ENCODE measurements at regions not wholly inside any gene's neighbourhood (a gene's known extent, or its start where the extent isn't known, plus 50 kb on each side); places are given as distances from the start of the nearest gene placed in this dataset.

DNA sequence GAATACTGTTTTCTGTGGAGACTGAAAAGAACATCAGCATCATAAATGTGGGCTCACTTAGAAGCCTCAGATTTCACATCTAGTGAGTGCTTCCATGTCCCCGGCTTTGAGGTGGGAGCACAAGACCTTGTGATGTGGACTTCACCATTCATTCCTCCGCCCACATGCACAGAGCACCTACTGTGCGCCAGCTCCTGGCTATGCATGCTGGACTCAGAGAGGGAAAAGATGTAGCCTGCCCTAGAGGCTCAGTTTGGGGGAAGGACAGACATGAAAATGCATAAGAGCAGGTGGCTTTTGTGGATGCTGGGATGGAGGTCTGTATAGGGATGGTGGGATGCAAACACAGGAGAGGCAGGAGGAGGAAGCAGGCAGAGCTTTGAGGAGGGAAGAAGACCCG, 65.0 kb downstream of the SERPINA3 start:
- WGBS (ENCODE audit: insufficient coverage) = 90% methylated on average over 3 of the region's 4 CpGs
- Histone ChIP-seq H3K27ac (ENCODE audit: low read length) (no peak overlapping the region), H3K9me3 (replicated peaks; ENCODE audit: control insufficient read depth, low read depth, low read length) (no peaks in the 10 kb centered on the region), H3K36me3 (ENCODE audit: control insufficient read depth, insufficient read depth, low read length) (no peaks in the 10 kb centered on the region), H3K4me1 (ENCODE audit: control insufficient read depth, insufficient read depth, low read length) (peaks cover 8% of the 10 kb centered on the region), H3K27me3 (ENCODE audit: control insufficient read depth, insufficient read depth, low read length) (peaks cover 5% of the 10 kb centered on the region), H3K4me3 (ENCODE audit: low read length) (no peak overlapping the region)
- DNase-seq = no peak

DNA sequence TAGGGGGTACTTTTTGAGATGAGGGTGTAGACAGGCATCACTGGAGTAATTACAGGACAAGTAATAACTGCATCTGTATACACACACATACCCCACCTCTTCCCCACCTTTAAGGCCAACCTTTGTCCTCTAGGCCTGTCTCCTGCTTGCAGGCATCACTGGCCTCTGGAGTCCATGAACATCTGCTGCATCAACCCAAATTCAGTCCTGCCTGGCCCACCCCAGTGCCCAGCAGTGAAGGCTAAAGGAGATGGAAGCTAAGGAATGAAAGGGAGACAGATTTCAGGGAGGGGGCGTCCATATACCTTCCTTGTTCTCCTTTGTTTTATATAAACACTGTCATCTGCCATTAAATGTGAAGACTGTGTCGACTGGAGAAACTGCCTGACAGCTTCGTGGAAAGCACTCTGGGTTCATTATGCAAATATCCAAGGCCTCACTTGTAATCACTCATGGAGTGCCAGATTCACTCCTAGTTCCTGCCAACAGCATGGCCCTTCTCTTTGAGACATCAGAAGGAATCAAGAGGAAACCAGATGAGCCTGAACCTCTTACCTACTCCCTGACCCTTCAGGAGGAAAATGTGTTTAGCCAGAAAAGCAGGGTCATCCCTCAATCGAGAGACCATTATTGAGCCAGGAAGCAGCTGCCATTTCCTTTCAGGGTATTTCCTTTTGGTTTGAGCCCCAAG, 64.4 kb downstream of the SERPINA3 start:
- H3K9me3 ChIP-seq (replicated peaks; ENCODE audit: control insufficient read depth, low read depth, low read length) = no peaks in the 10 kb centered on the region
- DNase-seq = no peak
- peaks cover 5% of the 10 kb centered on the region for H3K27me3 ChIP-seq (ENCODE audit: control insufficient read depth, insufficient read depth, low read length)
- no peaks in the 10 kb centered on the region for H3K36me3 ChIP-seq (ENCODE audit: control insufficient read depth, insufficient read depth, low read length)
- no peak overlapping the region for H3K4me3 ChIP-seq (ENCODE audit: low read length)
- no peak overlapping the region for H3K27ac ChIP-seq (ENCODE audit: low read length)
- H3K4me1 ChIP-seq (ENCODE audit: control insufficient read depth, insufficient read depth, low read length) = peaks cover 8% of the 10 kb centered on the region
- WGBS (ENCODE audit: insufficient coverage) = 72% methylated on average over 2 of the region's 4 CpGs

DNA sequence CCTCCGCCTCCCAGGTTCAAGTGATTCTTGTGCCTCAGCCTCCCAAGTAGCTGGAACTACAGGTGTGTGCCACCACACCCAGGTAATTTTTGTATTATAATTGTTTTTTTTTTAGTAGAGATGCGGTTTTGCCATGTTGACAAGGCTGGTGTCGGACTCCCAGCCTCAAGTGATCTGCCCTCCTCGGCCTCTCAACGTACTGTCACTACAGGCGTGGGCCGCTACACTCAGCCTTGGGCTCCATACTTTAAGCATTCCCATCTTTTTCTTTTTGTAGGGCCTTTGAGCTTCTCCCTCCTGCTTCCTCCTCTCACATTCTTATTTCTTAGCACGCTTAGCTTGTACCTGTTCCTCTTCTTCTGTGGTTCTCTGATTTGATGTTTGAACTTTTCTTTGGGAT, 62.8 kb downstream of the SERPINA3 start:
- H3K4me3 ChIP-seq (ENCODE audit: low read length) = no peak overlapping the region
- H3K9me3 ChIP-seq (replicated peaks; ENCODE audit: control insufficient read depth, low read depth, low read length) = no peaks in the 10 kb centered on the region
- WGBS (ENCODE audit: insufficient coverage) = 98% methylated on average over 6 of the region's 8 CpGs
- no peak for DNase-seq
- no peaks in the 10 kb centered on the region for H3K36me3 ChIP-seq (ENCODE audit: control insufficient read depth, insufficient read depth, low read length)
- peaks cover 7% of the 10 kb centered on the region for H3K27me3 ChIP-seq (ENCODE audit: control insufficient read depth, insufficient read depth, low read length)
- H3K27ac ChIP-seq (ENCODE audit: low read length) = no peak overlapping the region
- H3K4me1 ChIP-seq (ENCODE audit: control insufficient read depth, insufficient read depth, low read length) = peaks cover 7% of the 10 kb centered on the region

GRCh38 chr14:94673781-94674231, 61.6 kb downstream of the SERPINA3 start:
- Histone ChIP-seq H3K27me3 (ENCODE audit: control insufficient read depth, insufficient read depth, low read length) (peaks cover 5% of the 10 kb centered on the region), H3K4me1 (ENCODE audit: control insufficient read depth, insufficient read depth, low read length) (no peaks in the 10 kb centered on the region), H3K36me3 (ENCODE audit: control insufficient read depth, insufficient read depth, low read length) (no peaks in the 10 kb centered on the region), H3K9me3 (replicated peaks; ENCODE audit: control insufficient read depth, low read depth, low read length) (no peaks in the 10 kb centered on the region), H3K4me3 (ENCODE audit: low read length) (no peak overlapping the region), H3K27ac (ENCODE audit: low read length) (no peak overlapping the region)
- no peak for DNase-seq
- 61% methylated on average over 6 of the region's 12 CpGs for WGBS (ENCODE audit: insufficient coverage)
